Fibroblast of lung (primary cell): ENCODE measurements at regions not wholly inside any gene's neighbourhood (a gene's known extent, or its start where the extent isn't known, plus 50 kb on each side); places are given as distances from the start of the nearest gene placed in this dataset.

ENCODE experiments used
- DNase-seq, 2 donors: peaks; one replicate each; pipeline versions ENCODE4 v3.0.0 to v3.0.0-alpha.2; 2010; ENCODE audit warnings: low read depth in 2 of 2
- H2AFZ ChIP-seq: 2 replicates; pipeline ENCODE4 v1.5.1; 2012; ENCODE audit warnings: low read length, control low read depth, inconsistent platforms
- H3K27ac ChIP-seq: 2 replicates; pipeline ENCODE4 v1.5.1; 2011; ENCODE audit warnings: low read length, control low read depth; ENCODE audit not compliant: insufficient read depth
- H3K27me3 ChIP-seq: 2 replicates; pipeline ENCODE4 v1.5.1; 2011; ENCODE audit warnings: mild to moderate bottlenecking, low read length; ENCODE audit not compliant: control insufficient read depth, insufficient read depth
- H3K36me3 ChIP-seq: 2 replicates; pipeline ENCODE4 v1.5.1; 2011; ENCODE audit warnings: low read length; ENCODE audit not compliant: control insufficient read depth, insufficient read depth
- H3K4me1 ChIP-seq: 2 replicates; pipeline ENCODE4 v1.5.1; 2011; ENCODE audit warnings: low read length; ENCODE audit not compliant: control insufficient read depth, insufficient read depth; ENCODE audit errors: extremely low read depth
- H3K4me2 ChIP-seq: 2 replicates; pipeline ENCODE4 v1.5.1; 2011; ENCODE audit warnings: low read length, control low read depth; ENCODE audit not compliant: insufficient read depth; ENCODE audit errors: extremely low read depth
- H3K4me3 ChIP-seq, 4 experiments: fragments of 200-600 bp in 1 of 4; sonication (generic) in 1 of 4; replicated peaks in 1 of 4; 2 replicates each; pipeline ENCODE4 v1.5.1; 2011 to 2016; ENCODE audit warnings: low read length in 4 of 4, low read depth in 3 of 4, mild to moderate bottlenecking in 3 of 4, control low read depth in 2 of 4, inconsistent platforms in 1 of 4, mixed read lengths in 1 of 4; ENCODE audit not compliant: insufficient read depth in 1 of 4; ENCODE audit errors: control extremely low read depth in 1 of 4
- H3K79me2 ChIP-seq: 2 replicates; pipeline ENCODE4 v1.5.1; 2012; ENCODE audit warnings: mild to moderate bottlenecking, low read length, inconsistent platforms; ENCODE audit not compliant: control insufficient read depth, insufficient read depth
- H3K9ac ChIP-seq: 2 replicates; pipeline ENCODE4 v1.5.1; 2011; ENCODE audit warnings: mild to moderate bottlenecking, low read length, control low read depth; ENCODE audit not compliant: insufficient read depth
- H3K9me3 ChIP-seq: 2 replicates; pipeline ENCODE4 v1.5.1; 2012; ENCODE audit warnings: low read depth, low read length; ENCODE audit not compliant: control insufficient read depth, insufficient read depth
- H4K20me1 ChIP-seq: 2 replicates; pipeline ENCODE4 v1.5.1; 2011; ENCODE audit warnings: low read length; ENCODE audit not compliant: control insufficient read depth, insufficient read depth; ENCODE audit errors: extremely low read depth
- EZH2 ChIP-seq: IDR thresholded peaks from 2 replicates; pipeline ENCODE4 v1.5.1; 2012; ENCODE audit warnings: low read length, control low read depth, mild to moderate bottlenecking; ENCODE audit errors: missing control alignments
- TF ChIP-seq, protein P1 (sequence below), 2 donors: IDR thresholded peaks in 1 of 2; conservative IDR thresholded peaks in 1 of 2; 1 replicate in 1 of 2; 2 replicates in 1 of 2; pipeline ENCODE4 v1.5.1; 2011 to 2012; ENCODE audit warnings: low read length in 2 of 2, control low read depth in 1 of 2, inconsistent platforms in 1 of 2, low read depth in 1 of 2, mild to moderate bottlenecking in 1 of 2

DNA sequence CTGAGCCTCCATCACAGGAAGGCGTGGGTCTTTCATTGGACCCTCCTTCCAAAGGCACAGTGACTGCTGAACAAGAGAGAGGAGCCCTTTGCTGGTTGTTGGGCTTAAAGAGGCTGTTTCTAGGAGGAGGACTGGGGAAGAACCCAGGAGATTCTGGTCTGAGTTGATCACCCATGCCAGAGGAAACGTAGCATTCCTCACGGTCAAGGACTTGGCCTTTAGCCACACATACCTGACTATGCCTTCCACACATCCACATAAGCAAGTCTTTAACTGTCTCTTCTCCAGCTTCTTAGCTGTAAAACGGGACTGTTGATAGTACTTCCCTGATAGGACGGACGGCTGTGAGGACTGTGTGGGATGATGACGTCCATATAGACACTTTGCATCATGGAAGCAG lies 149.8 kb upstream of the IRX3 start:
- peaks cover 2% of the 10 kb centered on the region for H3K4me1 ChIP-seq
- H3K9ac ChIP-seq = no peak overlapping the region
- no peak overlapping the region for H2AFZ ChIP-seq
- H3K4me2 ChIP-seq = no peak overlapping the region
- no peak for TF ChIP-seq EZH2
- TF ChIP-seq, protein P1, sequence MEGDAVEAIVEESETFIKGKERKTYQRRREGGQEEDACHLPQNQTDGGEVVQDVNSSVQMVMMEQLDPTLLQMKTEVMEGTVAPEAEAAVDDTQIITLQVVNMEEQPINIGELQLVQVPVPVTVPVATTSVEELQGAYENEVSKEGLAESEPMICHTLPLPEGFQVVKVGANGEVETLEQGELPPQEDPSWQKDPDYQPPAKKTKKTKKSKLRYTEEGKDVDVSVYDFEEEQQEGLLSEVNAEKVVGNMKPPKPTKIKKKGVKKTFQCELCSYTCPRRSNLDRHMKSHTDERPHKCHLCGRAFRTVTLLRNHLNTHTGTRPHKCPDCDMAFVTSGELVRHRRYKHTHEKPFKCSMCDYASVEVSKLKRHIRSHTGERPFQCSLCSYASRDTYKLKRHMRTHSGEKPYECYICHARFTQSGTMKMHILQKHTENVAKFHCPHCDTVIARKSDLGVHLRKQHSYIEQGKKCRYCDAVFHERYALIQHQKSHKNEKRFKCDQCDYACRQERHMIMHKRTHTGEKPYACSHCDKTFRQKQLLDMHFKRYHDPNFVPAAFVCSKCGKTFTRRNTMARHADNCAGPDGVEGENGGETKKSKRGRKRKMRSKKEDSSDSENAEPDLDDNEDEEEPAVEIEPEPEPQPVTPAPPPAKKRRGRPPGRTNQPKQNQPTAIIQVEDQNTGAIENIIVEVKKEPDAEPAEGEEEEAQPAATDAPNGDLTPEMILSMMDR (conservative IDR thresholded peaks at IDR 0.05 in 1 of 2, IDR thresholded peaks at IDR 0.05 in 1 of 2; ENCODE audit: low read depth in 1 of 2, low read length in 2 of 2) = no peak
- no peaks in the 10 kb centered on the region for H3K27me3 ChIP-seq
- no peaks in the 10 kb centered on the region for H4K20me1 ChIP-seq
- no peak overlapping the region for H3K27ac ChIP-seq
- H3K9me3 ChIP-seq = no peaks in the 10 kb centered on the region
- H3K79me2 ChIP-seq = no peaks in the 10 kb centered on the region
- H3K36me3 ChIP-seq = no peaks in the 10 kb centered on the region
- no peak overlapping the region for H3K4me3 ChIP-seq
- no peak for DNase-seq

- Histone ChIP-seq H3K9me3 (no peaks in the 10 kb centered on the region), H3K27me3 (no peaks in the 10 kb centered on the region), H3K27ac (no peak overlapping the region), H3K79me2 (no peaks in the 10 kb centered on the region), H4K20me1 (no peaks in the 10 kb centered on the region), H3K4me3 (no peak overlapping the region), H3K4me2 (no peak overlapping the region), H3K9ac (no peak overlapping the region), H3K4me1 (peaks cover 2% of the 10 kb centered on the region), H3K36me3 (no peaks in the 10 kb centered on the region), H2AFZ (no peak overlapping the region)
- no peak for TF ChIP-seq EZH2
- TF ChIP-seq, protein P1 (conservative IDR thresholded peaks at IDR 0.05 in 1 of 2, IDR thresholded peaks at IDR 0.05 in 1 of 2; ENCODE audit: low read depth in 1 of 2, low read length in 2 of 2) = no peak
- DNase-seq = no peak
These were observed 148.3 kb upstream of the IRX3 start for GRCh38 chr16:54434859-54435258.

- peaks cover 2% of the 10 kb centered on the region for H3K4me1 ChIP-seq
- no peaks in the 10 kb centered on the region for H3K9me3 ChIP-seq
- no peak overlapping the region for H2AFZ ChIP-seq
- no peaks in the 10 kb centered on the region for H3K27me3 ChIP-seq
- no peak overlapping the region for H3K9ac ChIP-seq
- no peak for TF ChIP-seq EZH2
- TF ChIP-seq, protein P1 (conservative IDR thresholded peaks at IDR 0.05 in 1 of 2, IDR thresholded peaks at IDR 0.05 in 1 of 2; ENCODE audit: low read depth in 1 of 2, low read length in 2 of 2) = no peak
- no peaks in the 10 kb centered on the region for H3K79me2 ChIP-seq
- no peak overlapping the region for H3K27ac ChIP-seq
- no peaks in the 10 kb centered on the region for H3K36me3 ChIP-seq
- DNase-seq = no peak
- no peak overlapping the region for H3K4me2 ChIP-seq
- no peak overlapping the region for H3K4me3 ChIP-seq
- H4K20me1 ChIP-seq = no peaks in the 10 kb centered on the region
These were observed 146.3 kb upstream of the IRX3 start for GRCh38 chr16:54432897-54433229.
